ENCODE measurements at regions not wholly inside any gene's neighbourhood (a gene's known extent, or its start where the extent isn't known, plus 50 kb on each side); places are given as distances from the start of the nearest gene placed in this dataset.

DNA sequence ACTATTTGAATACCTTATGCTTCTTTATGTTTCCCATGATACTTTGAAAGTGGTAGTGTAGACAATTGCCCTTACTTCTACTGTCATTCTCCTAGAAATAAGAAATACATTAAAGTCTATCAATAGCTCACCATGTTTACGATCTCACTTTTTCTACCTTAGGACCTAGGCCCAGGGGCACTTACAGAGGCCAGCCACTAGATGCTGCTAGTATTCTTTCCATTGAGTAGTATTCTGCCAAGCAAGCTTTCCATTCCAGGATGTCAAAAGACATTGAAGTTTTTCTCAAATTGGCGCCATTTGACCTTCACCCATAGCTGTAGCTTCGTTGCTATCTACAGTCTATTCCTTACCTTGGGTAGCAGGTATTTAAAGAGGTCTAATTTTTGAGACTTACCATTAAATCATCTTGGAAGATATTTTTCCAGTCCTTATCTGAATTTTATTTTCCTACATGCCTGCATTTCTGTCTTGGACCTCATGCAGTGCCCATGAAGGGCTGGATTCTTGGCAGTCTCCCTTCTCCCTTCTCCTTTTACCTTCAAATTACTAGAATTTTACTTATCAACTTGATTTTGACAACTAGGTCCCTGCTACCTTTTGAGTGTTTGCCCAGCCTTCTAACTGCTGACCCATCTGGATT lies 246.0 kb upstream of the NUDT12 start:
- Histone ChIP-seq H3K27ac (ENCODE audit: insufficient read depth, low read depth, low read length) (no peak overlapping the region), H3K9ac (replicated peaks; ENCODE audit: extremely low read depth, insufficient read depth, low read length) (no peak overlapping the region), H3K9me1 (replicated peaks; ENCODE audit: control insufficient read depth, extremely low read depth, insufficient read depth, low read length) (no peaks in the 10 kb centered on the region), H3K27me3 (ENCODE audit: control insufficient read depth in 2 of 2, insufficient read depth in 2 of 2, low read length in 2 of 2) (no peaks in the 10 kb centered on the region), H3K4me3 (replicated peaks in 1 of 3; ENCODE audit: insufficient read depth in 1 of 3, low read depth in 1 of 3, low read length in 3 of 3) (no peak overlapping the region), H2AFZ (ENCODE audit: low read depth, low read length) (peak overlapping the region; percentile 34), H3K9me3 (replicated peaks; ENCODE audit: control insufficient read depth, insufficient read depth, low read length) (no peaks in the 10 kb centered on the region), H3K4me1 (ENCODE audit: control insufficient read depth, extremely low read depth, insufficient read depth, low read length) (no peaks in the 10 kb centered on the region), H4K20me1 (replicated peaks; ENCODE audit: control insufficient read depth, extremely low read depth, insufficient read depth, low read length) (no peaks in the 10 kb centered on the region), H3K79me2 (ENCODE audit: control insufficient read depth, insufficient read depth, low read length) (no peaks in the 10 kb centered on the region), H3K4me2 (ENCODE audit: insufficient read depth, low read length) (no peak overlapping the region), H3K36me3 (ENCODE audit: control insufficient read depth in 2 of 2, extremely low read depth in 1 of 2, insufficient read depth in 2 of 2, low read length in 2 of 2) (no peaks in the 10 kb centered on the region)
- no peak for TF ChIP-seq GATA2 (IDR thresholded peaks at IDR 0.05; ENCODE audit: insufficient read depth, insufficient read length, low read depth, low read length)
- TF ChIP-seq, protein P1, sequence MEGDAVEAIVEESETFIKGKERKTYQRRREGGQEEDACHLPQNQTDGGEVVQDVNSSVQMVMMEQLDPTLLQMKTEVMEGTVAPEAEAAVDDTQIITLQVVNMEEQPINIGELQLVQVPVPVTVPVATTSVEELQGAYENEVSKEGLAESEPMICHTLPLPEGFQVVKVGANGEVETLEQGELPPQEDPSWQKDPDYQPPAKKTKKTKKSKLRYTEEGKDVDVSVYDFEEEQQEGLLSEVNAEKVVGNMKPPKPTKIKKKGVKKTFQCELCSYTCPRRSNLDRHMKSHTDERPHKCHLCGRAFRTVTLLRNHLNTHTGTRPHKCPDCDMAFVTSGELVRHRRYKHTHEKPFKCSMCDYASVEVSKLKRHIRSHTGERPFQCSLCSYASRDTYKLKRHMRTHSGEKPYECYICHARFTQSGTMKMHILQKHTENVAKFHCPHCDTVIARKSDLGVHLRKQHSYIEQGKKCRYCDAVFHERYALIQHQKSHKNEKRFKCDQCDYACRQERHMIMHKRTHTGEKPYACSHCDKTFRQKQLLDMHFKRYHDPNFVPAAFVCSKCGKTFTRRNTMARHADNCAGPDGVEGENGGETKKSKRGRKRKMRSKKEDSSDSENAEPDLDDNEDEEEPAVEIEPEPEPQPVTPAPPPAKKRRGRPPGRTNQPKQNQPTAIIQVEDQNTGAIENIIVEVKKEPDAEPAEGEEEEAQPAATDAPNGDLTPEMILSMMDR (IDR thresholded peaks at IDR 0.05; ENCODE audit: extremely low read depth in 1 of 2, insufficient read depth in 1 of 2, low read depth in 1 of 2, low read length in 2 of 2) = peak; percentile 73
- TF ChIP-seq MYC (IDR thresholded peaks at IDR 0.05; ENCODE audit: low read depth, low read length) = no peak
- no peak for TF ChIP-seq EZH2 (IDR thresholded peaks at IDR 0.05; ENCODE audit: borderline replicate concordance, low read depth, low read length, severe bottlenecking)
- no peak for TF ChIP-seq FOS (IDR thresholded peaks at IDR 0.05; ENCODE audit: borderline replicate concordance, insufficient read depth, low read length)
- DNase-seq (ENCODE audit: low read depth, low spot score) (peak; percentile 48), FAIRE-seq (peak; percentile 35)
- BruUV-seq (replicated peaks) = no TSS peak
- dilution Hi-C loops (cut with MboI; ENCODE audit: extremely low pct_ligation_motif_present, low sequenced_read_pairs) (no loop called here), intact Hi-C loops (cut with micrococcal nuclease) (loop anchor here (1.0 kb wide), 2 partner anchors 221 to 371 kb away; no protein-coding TSS in a partner anchor)
- CTCF ChIA-PET = interaction anchor here (0.6 to 2.6 kb wide), 23 partner anchors 9 to 1602 kb away, joined by 3 to 52 read pairs (median 4); no protein-coding TSS in a partner anchor
- POLR2A ChIA-PET = no interaction called here

All from endothelial cell of umbilical vein (primary cell).